GM18951 (cell line): ENCODE measurements at regions not wholly inside any gene's neighbourhood (a gene's known extent, or its start where the extent isn't known, plus 50 kb on each side); places are given as distances from the start of the nearest gene placed in this dataset.

Experiments
- POLR2A ChIP-seq: IDR thresholded peaks from 4 replicates; pipeline ENCODE4 v1.6.1; 2011; ENCODE audit warnings: mild to moderate bottlenecking; ENCODE audit not compliant: insufficient read length, insufficient read depth; ENCODE audit errors: extremely low read depth
- in situ Hi-C: fragments of 300-500 bp; cut with MboI; formaldehyde crosslinking; loops from one replicate; pipeline ENCODE4 v1.12.0; 2022; ENCODE audit warnings: low sequenced_read_pairs, mixed read lengths, inconsistent platforms; ENCODE audit not compliant: unreplicated experiment

GRCh38 chr13:40069173-40070044 is 413.9 kb downstream of the COG6 start:
- TF ChIP-seq POLR2A, result no peak
- in situ Hi-C loops, result loop anchor here (5.0 kb wide), 1 partner anchor 613 kb away; no protein-coding TSS in a partner anchor

GRCh38 chr13:40070357-40070756 is 414.9 kb downstream of the COG6 start:
- no peak for TF ChIP-seq POLR2A
- in situ Hi-C loops, result loop anchor here (5.0 kb wide), 1 partner anchor 612 kb away; no protein-coding TSS in a partner anchor

- TF ChIP-seq POLR2A, result no peak
- in situ Hi-C loops, result loop anchor here (5.0 kb wide), 1 partner anchor 610 kb away; no protein-coding TSS in a partner anchor
These were observed 417.2 kb downstream of the COG6 start for GRCh38 chr13:40072663-40073120.

GRCh38 chr13:40074338-40074737 is 418.9 kb downstream of the COG6 start:
- in situ Hi-C loops, result loop anchor here (5.0 kb wide), 1 partner anchor 608 kb away; no protein-coding TSS in a partner anchor
- no peak for TF ChIP-seq POLR2A

GRCh38 chr13:40075281-40075680 is 419.8 kb downstream of the COG6 start:
- in situ Hi-C loops, result no loop called here
- TF ChIP-seq POLR2A, result no peak

GRCh38 chr13:40076765-40077362 is 421.4 kb downstream of the COG6 start:
- in situ Hi-C loops, result no loop called here
- TF ChIP-seq POLR2A, result no peak

- in situ Hi-C loops, result no loop called here
- no peak for TF ChIP-seq POLR2A
These were observed 422.1 kb downstream of the COG6 start for GRCh38 chr13:40077396-40078027.

GRCh38 chr13:40079721-40080120 is 424.3 kb downstream of the COG6 start:
- no peak for TF ChIP-seq POLR2A
- in situ Hi-C loops, result no loop called here

- no peak for TF ChIP-seq POLR2A
- in situ Hi-C loops, result no loop called here
These were observed 425.2 kb downstream of the COG6 start for GRCh38 chr13:40080676-40081075.

GRCh38 chr13:40082639-40083038 is 427.2 kb downstream of the COG6 start:
- in situ Hi-C loops, result no loop called here
- no peak for TF ChIP-seq POLR2A

- TF ChIP-seq POLR2A, result no peak
- in situ Hi-C loops, result no loop called here
These were observed 428.4 kb downstream of the COG6 start for GRCh38 chr13:40083841-40084240.

- no peak for TF ChIP-seq POLR2A
- in situ Hi-C loops, result no loop called here
These were observed 429.5 kb downstream of the COG6 start for GRCh38 chr13:40084934-40085333.

GRCh38 chr13:40087091-40088002 is 431.9 kb downstream of the COG6 start:
- TF ChIP-seq POLR2A, result no peak
- in situ Hi-C loops, result no loop called here

GRCh38 chr13:40094056-40094455 is 438.6 kb downstream of the COG6 start:
- in situ Hi-C loops, result no loop called here
- TF ChIP-seq POLR2A, result no peak
